Ishikawa (cell line): ENCODE measurements at regions not wholly inside any gene's neighbourhood (a gene's known extent, or its start where the extent isn't known, plus 50 kb on each side); places are given as distances from the start of the nearest gene placed in this dataset.

ENCODE experiments used
- CEBPB ChIP-seq: IDR thresholded peaks from 2 replicates; pipeline ENCODE4 v1.6.1; 2012
- CREB1 ChIP-seq: IDR thresholded peaks from 2 replicates; pipeline ENCODE4 v1.6.1; 2012; ENCODE audit warnings: low read depth
- EGR1 ChIP-seq: IDR thresholded peaks from 2 replicates; pipeline ENCODE4 v1.6.1; 2012
- EP300 ChIP-seq: IDR thresholded peaks from 2 replicates; pipeline ENCODE4 v1.6.1; 2012; ENCODE audit warnings: borderline replicate concordance
- FOXM1 ChIP-seq: IDR thresholded peaks from 2 replicates; pipeline ENCODE4 v1.6.1; 2012; ENCODE audit warnings: low read depth, borderline replicate concordance
- MAX ChIP-seq: IDR thresholded peaks from 2 replicates; pipeline ENCODE4 v1.6.1; 2012
- NFIC ChIP-seq: IDR thresholded peaks from 2 replicates; pipeline ENCODE4 v1.6.1; 2012
- RAD21 ChIP-seq: IDR thresholded peaks from 2 replicates; pipeline ENCODE4 v1.6.1; 2012; ENCODE audit warnings: low read depth
- REST ChIP-seq: IDR thresholded peaks from 2 replicates; pipeline ENCODE4 v1.6.1; 2012; ENCODE audit warnings: low read depth, mild to moderate bottlenecking
- TAF1 ChIP-seq: IDR thresholded peaks from 2 replicates; pipeline ENCODE4 v1.6.1; 2012; ENCODE audit warnings: low read depth, mild to moderate bottlenecking
- TCF12 ChIP-seq: IDR thresholded peaks from 2 replicates; pipeline ENCODE4 v1.6.1; 2012; ENCODE audit warnings: low read depth
- TEAD4 ChIP-seq: IDR thresholded peaks from 2 replicates; pipeline ENCODE4 v1.6.1; 2012
- USF1 ChIP-seq: IDR thresholded peaks from 2 replicates; pipeline ENCODE4 v1.6.1; 2012
- YY1 ChIP-seq: IDR thresholded peaks from 2 replicates; pipeline ENCODE4 v1.6.1; 2012; ENCODE audit warnings: low read depth
- ZBTB7A ChIP-seq: IDR thresholded peaks from 2 replicates; pipeline ENCODE4 v1.6.1; 2012; ENCODE audit warnings: low read depth

GRCh38 chr10:64257704-64258103 lies 736.5 kb downstream of the REEP3 start:
- no peak for TF ChIP-seq EP300
- no peak for TF ChIP-seq FOXM1
- TF ChIP-seq REST: no peak
- TF ChIP-seq EGR1: no peak
- no peak for TF ChIP-seq TCF12
- no peak for TF ChIP-seq USF1
- TF ChIP-seq NFIC: no peak
- TF ChIP-seq CREB1: no peak
- TF ChIP-seq TEAD4: no peak
- TF ChIP-seq RAD21: no peak
- TF ChIP-seq ZBTB7A: no peak
- no peak for TF ChIP-seq YY1
- TF ChIP-seq CEBPB: no peak
- TF ChIP-seq MAX: no peak

- TF ChIP-seq RAD21 (no peak), TEAD4 (no peak), EGR1 (no peak), TAF1 (no peak), YY1 (no peak), REST (no peak), CEBPB (no peak), EP300 (no peak), MAX (no peak), NFIC (no peak), TCF12 (no peak), CREB1 (no peak), ZBTB7A (no peak), USF1 (no peak), FOXM1 (no peak)
These were observed 739.9 kb downstream of the REEP3 start for GRCh38 chr10:64261092-64261491.

- TF ChIP-seq TAF1 (no peak), USF1 (no peak), FOXM1 (no peak), REST (no peak), YY1 (no peak), TEAD4 (no peak), RAD21 (no peak), EGR1 (no peak), TCF12 (no peak), CEBPB (no peak), CREB1 (no peak)
These were observed 740.5 kb downstream of the REEP3 start for GRCh38 chr10:64261676-64262075.

GRCh38 chr10:64265961-64266360 lies 744.8 kb downstream of the REEP3 start:
- TF ChIP-seq NFIC (no peak), USF1 (no peak), FOXM1 (no peak), EP300 (no peak), MAX (no peak), TCF12 (no peak), ZBTB7A (no peak), CREB1 (no peak), REST (no peak), YY1 (no peak)
